Stimulated activated CD4-positive, alpha-beta T cell treated with anti-CD3 and anti-CD28 coated beads, Interleukin-1b, Interleukin-23, amount 100 ng/mL, for 24 hours (primary cell): ENCODE measurements at regions not wholly inside any gene's neighbourhood (a gene's known extent, or its start where the extent isn't known, plus 50 kb on each side); places are given as distances from the start of the nearest gene placed in this dataset.
A peak's percentile ranks its signal among the peaks of the same experiment; 100 is the strongest.

Experiments used
- DNase-seq, 4 experiments: peaks; one replicate each; pipeline ENCODE4 v3.0.0-alpha.2; 2020; ENCODE audit warnings: low read depth in 4 of 4, low spot score in 1 of 4

- DNase-seq = no peak
Observed at GRCh38 chr20:21653628-21654027, 51.8 kb upstream of the PAX1 start.

DNA sequence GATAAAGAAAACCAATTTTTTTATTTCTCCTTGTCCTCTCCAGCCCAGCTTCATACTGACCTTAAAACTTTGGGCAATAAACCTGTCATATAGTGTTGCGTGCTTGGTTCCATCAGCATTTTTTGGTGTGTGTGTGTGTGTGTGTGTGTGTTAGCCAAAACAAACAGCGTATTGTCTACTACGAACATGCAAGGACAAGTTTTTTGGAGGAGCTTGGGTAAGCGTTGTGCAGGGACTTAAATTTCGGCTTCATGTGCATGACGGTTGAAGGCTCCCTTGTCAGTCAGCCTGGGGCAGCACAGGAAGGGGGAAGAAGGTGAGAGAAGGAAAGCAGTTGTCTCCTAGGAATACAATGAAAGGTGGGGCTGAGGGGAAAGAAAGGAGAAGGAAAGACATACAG lies 62.0 kb upstream of the PAX1 start:
- no peak for DNase-seq

DNA sequence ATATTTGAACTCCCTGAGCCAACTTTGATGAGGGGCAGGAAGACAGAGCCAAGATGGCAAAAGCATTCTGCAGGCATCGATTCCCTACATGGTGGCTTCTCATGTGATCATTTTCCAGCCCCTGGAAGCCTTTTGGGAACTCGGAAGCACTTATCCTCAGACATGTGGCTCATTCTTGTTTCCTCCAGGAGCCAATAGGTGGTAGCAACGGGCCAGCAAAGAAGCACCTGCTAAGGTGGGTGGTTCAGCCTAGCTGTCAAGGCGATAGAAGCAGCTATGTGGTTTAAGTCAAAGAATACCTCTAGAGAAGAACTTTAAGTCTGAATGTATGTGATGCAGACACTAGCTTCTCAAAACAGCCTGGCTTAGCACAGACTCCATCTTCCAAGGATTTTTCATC lies 64.9 kb upstream of the PAX1 start:
- DNase-seq = no peak

GRCh38 chr20:21633829-21634228 lies 71.6 kb upstream of the PAX1 start:
- DNase-seq = no peak

DNA sequence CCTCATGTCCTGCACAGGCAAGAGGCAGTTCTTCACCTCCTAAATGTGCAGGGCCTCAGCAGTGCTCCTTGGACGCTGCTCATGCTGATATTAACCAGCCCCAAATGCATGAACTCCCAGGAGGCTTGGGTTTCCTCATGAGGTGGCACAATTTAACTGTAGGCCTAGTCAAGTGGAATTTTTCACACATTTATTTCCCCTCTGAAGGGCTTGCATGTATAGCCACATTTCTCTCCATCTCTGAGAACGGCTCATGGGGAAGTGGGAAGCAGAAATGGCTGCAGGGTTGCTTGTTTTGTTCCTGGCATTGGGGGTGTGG lies 72.8 kb upstream of the PAX1 start:
- no peak for DNase-seq

DNA sequence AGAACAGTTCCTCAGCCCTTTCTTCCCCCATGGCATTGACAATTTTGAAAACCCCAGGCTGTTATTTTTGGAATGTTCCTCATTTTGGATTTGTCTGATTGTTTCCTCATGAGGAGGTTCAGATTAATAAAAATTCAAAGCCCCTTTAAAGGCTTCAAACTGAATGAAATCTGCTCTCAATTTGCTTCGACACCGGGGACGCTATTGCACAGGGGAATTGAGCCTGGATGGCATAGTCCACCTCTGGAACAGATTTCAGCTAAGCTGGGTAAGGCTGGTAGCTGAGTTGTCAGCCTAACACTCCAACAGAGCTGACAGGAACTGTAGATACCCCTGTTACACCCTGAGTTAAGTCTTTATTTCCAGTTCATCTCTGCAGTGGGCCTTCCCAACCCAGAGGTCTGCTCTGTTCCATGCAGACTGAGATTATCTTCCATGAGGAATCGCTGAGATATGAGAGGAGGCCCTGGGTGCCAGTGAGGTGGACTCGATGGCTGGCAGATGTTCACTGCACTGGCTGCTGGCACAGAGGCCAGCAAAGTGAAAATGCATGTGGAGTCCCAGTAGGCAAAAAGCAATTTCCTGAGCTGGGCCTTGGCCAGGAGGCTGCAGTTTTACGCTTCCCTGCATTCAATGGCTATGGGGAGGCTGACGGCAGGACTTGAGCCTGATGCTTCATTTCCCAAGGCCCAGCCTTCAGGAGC lies 73.3 kb upstream of the PAX1 start:
- DNase-seq = no peak

DNA sequence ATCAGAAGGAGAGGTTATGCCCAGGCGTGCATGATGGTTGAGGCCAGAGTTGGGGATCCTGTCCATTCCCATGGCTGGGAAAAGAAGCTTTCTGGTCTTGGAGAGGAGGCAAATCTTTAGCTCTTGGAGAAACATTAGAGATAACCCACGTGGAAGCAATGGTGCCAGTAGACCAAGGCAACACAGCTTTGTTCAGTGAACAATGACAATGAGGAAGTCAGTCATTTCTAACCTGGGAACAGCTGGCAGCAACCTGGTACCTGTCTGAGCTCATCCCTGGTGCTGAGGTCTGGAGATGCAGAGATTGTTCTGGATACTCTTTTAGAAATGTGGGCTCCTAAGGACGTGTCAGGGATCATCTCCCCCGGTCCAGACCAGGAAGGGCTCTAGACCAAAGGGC lies 76.7 kb upstream of the PAX1 start:
- no peak for DNase-seq

- DNase-seq = no peak
Observed at GRCh38 chr20:21623781-21624094, 81.7 kb upstream of the PAX1 start.

DNA sequence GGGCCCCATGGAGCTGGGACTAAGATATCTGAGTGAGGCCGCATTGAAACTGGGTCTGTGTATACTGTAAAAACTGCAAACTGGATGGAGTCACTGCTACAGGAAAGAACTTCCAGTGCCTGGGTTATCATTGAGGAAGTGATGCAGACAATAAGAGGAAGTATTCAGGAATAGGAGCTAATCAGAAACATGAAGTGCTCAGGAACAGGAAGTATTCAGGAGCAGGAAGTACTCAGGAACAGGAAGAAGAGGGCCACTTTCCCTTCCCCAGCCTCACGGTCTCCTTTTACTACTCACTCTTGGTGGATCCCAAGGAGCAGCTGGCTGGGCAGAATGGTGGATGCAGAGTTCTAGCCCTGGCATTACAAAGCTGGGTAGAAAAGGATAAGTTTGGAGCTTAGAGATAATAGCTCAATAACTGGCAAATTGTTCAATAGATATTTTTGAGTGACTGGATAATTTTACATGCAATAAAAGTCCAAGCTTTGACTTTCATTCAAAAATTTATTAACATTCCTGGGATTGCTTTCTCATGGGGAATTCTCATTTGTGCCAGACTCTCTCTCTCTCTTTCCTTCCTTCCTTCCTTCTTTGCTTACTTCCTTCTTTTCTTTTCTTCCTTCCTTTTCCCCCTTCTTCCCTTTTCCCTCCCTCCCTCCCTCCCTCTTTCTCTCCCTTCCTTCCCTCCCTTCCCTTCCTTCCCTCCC lies 82.2 kb upstream of the PAX1 start:
- no peak for DNase-seq

- no peak for DNase-seq
Observed at GRCh38 chr20:21622097-21622857, 83.2 kb upstream of the PAX1 start.

- DNase-seq = no peak
Observed at GRCh38 chr20:21618759-21619416, 86.6 kb upstream of the PAX1 start.

DNA sequence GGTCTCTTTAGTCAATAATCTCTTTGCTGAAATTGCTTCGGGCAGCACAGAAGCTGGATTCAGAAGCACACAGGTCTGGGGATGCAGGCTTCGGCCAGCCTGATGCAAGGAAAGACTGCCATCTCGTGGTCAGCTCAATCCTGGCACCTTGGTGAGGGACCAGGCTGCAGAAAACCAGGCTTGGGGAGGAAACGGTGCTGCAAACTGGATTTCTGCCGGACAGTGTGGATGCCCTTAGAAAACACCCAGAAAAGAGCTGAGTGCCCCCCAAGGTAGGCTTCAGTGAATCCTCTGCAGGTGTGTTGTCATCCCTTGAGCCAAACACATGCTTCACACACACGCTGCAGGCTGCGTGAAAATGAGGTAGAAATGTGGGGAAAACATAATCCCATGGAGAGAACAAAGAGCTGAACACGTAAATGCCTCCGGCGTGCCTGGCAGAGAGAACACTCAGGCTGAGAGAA lies 89.8 kb upstream of the PAX1 start:
- peak in 3 of 4 experiments; percentile 11 to 30 (median 22) for DNase-seq

DNA sequence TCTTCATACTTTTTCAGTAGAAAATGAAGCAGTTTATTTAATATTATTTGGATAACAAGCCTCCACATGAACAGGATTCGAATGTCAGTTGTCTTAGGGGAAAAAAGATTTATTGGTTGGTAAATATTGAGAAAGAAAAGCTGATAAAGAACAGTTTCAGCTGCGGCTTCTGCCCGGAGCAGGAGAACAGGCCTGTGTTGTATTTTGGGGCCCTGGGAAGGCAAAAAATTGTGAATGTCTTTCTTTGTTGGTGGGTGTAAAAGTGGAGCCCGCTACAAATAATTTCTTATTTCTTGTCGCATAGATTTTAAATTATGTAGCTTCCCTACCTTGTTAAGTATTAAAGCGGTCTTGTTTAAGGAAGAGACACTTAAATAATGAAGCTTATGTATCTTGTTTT lies 90.5 kb upstream of the PAX1 start:
- DNase-seq = no peak

GRCh38 chr20:21613512-21613911 lies 92.0 kb upstream of the PAX1 start:
- DNase-seq = no peak

DNA sequence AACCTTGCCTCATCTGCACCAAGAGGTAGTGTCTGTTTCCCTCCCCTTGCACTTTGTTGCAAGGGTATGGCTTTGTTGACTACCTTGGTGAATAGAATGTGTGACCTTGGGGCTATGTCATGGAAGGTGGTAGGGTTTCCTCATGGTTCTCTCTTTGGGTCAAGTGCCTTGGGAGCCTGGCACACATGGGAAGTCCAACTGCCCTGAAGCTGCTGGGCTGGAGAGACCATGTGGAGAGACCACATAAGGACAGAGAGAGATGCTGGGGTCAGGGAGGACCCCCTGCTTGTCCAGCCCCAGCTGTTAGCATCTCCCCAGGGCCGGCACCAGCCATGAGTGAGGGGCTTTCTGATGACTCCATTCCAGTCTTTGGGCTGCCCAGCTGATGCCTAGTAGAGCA lies 95.5 kb upstream of the PAX1 start:
- no peak for DNase-seq

- no peak for DNase-seq
Observed at GRCh38 chr20:21609221-21609620, 95.4 kb upstream of the NKX2-2 start.

GRCh38 chr20:21608777-21609176 lies 94.9 kb upstream of the NKX2-2 start:
- DNase-seq = no peak

DNA sequence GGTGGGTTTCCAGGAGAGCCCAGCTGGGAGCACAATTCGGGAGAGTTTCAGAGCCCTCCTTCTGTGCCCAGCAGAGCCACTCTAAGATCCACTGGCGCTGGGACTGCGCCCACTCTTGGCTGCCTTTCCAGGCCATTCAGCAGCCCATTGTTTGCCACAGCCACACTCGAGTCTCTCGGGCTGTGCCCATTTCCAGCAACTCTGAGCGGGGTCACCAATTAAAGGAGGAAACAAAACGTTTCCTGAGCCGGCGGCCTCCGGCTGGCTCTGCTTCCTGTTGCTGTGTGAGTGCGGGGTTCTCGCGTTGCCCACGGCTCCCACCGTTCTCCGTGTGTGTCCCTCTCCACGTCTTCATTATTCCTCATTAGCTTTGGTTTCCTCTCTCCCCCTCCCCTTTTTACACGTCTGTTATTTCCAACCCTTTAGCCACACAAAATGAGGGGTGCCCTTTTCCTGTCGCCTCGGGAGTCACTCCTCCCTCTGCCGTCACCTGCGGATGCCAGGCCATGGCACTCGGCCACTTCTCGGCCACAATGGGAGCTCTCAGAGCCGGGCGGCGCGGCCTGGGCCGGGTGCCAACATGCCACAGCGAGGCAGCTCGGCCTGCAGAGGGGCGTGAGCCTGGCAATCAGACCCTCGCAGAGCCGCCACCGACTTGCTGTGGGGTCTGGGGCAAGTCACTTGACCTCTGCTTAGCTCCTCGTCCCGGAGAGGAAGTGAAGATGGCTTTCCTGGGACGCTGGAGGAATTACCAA lies 94.3 kb upstream of the NKX2-2 start:
- DNase-seq = no peak

DNA sequence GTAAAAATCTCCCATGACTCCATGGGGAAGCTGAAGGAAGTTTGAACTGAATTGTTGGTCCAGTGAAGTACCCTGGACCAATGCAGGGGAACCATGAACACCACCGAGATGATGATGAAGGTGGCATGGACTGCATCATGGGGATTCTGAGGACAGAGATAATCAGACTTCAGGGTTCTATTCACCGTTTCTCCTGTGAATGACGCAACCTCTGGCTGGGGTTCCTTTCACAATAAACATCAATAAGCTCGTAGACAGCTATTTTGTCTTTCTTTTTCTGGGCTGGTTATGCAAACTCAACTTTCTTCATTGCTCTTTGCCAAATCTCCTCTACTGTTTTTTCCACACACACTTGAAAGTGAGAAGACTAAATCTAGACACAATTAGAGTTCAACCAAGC lies 87.9 kb upstream of the NKX2-2 start:
- DNase-seq = no peak

- DNase-seq = no peak
Observed at GRCh38 chr20:21586682-21587081, 72.8 kb upstream of the NKX2-2 start.

GRCh38 chr20:21583486-21584168 lies 69.8 kb upstream of the NKX2-2 start:
- DNase-seq = no peak
